GM19239 (cell line): ENCODE measurements at regions not wholly inside any gene's neighbourhood (a gene's known extent, or its start where the extent isn't known, plus 50 kb on each side); places are given as distances from the start of the nearest gene placed in this dataset.

Experiments
- DNase-seq: peaks from one replicate; pipeline ENCODE4 v3.0.0; 2011; ENCODE audit warnings: low spot score; ENCODE audit not compliant: insufficient read length
- FAIRE-seq: peaks from 2 replicates; lab custom pipeline; 2011; peaks lifted over from hg19 to GRCh38; lab: Jason Lieb, UNC

DNA sequence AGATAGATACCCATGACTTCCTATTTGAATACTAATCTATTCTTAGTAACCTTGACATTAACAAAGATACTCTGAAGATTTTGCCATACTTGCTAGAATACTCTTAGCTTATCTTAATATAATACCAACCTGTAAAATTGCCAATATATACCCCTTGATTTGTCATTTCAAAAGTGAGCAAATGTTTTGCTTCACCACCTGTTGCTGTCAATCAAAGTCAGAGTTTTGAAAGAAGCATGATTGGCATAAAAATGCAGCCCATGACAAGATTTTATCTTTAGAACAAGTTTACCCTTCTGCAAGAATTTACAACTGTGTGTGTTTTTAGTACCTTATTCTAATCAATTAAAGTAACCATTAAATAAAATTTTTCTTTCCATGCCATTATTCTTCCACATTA is 236.2 kb downstream of the TBX18 start:
- FAIRE-seq (no peak), DNase-seq (no peak)

DNA sequence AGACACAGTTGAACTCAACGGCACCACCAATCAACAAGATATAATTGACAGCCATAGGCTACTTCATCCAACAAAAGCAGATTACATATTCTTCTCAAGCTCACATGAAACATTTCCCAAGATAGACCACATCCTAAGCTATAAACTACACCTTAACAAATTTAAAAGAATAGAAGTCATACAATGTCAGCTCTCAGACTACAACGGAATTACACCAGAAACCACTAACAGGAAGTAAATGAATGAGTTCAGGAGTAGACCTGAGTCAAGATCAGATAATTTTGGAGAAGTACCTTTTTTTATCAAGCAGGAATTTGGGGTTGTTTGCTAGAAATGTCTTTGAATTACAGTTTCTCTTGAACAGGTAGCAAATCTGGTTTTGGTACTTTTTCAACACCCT is 237.8 kb downstream of the TBX18 start:
- DNase-seq, result no peak
- FAIRE-seq, result no peak

DNA sequence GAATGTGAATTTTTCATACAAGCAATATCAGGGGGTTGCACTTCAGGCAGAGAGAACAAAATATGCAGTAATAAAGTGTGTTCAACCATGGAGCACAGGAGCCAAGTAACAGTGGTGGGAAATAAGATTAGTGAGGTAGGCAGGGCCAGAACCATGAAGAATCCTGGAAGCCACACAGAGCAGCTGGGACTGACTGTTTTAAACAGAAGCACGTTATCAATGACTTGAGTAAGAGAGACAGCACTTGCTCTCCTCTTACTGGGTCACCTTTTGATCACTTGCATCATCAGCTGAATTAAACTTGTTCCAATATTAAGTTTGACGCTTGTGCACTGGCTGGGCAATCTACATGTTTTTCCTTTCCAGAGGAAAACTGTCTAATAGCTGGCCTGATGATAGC is 238.5 kb downstream of the TBX18 start:
- FAIRE-seq (no peak), DNase-seq (no peak)

DNA sequence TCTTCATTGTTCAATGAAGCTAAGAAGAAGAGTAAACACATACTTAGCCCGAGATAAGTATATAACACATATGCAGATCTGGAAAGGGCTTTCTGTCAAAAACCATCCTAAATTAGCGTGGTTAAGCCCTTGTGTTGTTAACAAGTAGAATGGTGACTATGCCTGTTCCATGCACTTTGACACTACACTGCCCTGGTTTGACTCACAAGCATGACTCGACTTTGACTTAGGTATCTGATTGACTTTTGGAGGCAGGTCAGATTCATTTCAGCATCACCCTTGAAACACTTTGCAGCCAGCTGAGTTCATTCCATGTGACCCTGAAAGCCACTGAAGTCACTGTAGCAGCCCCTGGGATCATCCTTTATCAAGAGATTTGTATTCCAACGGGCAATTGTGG is 239.8 kb downstream of the TBX18 start:
- no peak for DNase-seq
- FAIRE-seq, result no peak

DNA sequence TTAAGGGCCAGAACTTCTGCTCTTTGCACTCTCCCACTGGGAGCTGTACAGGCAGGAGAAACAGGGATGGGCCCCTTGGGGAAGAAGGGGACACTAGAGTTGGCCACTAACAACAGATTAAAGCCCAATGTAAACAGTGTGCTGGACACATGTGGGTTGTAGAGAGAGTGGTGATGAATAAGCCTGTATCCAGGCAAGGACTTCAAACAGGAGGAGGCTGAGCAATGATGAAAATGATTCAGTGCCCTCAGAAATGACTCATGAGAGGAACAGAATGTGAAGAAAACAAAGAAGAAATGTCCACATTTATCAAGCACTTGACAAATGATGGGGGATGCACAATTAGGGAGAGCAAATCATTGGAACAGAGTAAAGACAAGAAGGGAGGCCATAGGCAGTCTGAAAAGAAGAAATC is 242.3 kb downstream of the TBX18 start:
- FAIRE-seq, result no peak
- DNase-seq, result no peak

DNA sequence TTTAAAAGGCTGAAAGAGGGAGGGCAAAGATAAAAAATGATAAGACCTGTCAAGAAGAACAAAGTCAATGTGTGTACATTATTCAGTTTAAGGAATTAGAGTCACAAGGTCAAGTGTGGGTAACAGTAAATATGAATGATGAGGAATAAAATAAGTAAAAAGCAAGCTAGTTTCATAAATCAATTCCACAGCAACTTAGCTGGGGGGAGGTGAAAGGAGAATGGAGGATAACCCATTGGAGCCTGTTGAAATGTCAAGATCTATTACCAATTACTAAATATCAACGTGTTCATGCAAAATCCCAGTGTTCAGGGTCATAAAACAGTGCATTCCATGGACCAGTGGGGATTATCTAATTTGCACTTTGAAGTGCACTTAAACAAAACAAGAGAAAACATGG is 242.9 kb downstream of the TBX18 start:
- FAIRE-seq (no peak), DNase-seq (no peak)

DNA sequence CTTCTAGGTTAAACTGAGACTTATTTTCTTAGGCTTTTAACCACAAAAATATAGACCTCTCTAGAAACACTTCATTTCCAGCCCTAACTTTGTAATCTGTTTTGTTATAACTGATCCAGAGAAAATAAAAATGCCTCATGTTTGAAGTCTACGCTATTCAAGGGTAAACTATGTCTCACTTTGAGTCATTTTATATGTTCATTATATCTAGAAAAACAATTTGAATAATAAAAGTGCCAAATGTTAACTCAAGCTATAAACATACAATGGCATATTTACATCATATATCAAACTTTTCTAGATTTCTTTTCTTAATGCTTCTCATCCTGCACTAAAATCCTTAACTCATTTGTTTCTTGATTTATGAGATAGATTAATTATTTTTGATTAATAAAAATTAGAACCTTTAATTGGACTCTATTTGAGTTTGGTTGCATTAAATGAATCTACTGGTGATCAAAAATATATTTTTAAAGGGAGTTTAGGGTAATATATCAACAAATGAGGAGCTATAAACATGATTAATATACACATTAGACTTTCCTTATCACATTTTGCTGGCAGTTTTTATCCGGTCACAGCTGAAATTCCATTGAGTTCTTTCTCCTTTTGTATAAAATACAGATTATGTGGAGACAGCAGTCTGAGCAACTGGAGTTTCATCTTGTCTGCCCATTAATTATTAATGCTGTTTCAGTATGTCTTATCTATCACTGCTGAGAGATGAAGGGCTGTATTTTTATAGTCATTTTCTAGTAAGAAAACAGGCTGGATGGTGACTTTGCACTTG is 246.5 kb downstream of the TBX18 start:
- FAIRE-seq (no peak), DNase-seq (no peak)

DNA sequence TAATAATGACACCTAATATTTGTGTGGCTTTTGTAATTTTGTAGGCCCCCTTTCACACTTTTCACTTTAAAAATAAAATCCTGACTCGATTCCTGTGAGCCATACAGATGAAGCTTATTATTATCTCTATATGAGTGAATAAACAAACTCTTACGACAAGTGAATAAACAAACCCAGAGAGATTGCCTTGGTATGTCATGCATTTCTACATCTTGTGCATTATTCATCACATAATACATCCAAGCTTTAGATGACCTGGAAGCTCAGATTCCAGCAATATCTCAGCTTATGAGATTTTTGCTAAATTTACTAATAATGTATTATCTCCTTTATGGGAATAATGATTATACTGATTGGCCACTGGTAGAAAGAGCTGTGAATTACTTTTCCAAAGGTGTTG is 248.2 kb downstream of the TBX18 start:
- FAIRE-seq (no peak), DNase-seq (no peak)

DNA sequence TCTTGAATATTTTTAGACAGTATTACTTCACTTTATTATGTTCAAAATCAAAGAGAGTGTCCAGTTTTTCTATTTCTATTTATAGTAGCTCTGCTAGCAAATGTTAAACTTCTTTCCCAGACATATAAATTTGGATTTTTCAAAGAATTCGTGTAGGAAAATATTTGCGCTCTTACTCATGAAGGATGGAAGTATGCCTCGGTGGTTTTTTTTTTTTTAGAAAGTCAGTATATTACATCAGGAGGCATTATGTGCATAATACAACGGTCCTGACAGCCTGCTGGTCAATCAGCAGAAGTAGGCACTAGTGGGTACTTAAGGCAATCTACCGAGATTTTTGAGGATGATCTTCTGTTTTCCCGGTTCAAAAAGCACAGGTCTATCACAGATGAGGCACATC is 249.3 kb downstream of the TBX18 start:
- no peak for FAIRE-seq
- DNase-seq, result no peak

DNA sequence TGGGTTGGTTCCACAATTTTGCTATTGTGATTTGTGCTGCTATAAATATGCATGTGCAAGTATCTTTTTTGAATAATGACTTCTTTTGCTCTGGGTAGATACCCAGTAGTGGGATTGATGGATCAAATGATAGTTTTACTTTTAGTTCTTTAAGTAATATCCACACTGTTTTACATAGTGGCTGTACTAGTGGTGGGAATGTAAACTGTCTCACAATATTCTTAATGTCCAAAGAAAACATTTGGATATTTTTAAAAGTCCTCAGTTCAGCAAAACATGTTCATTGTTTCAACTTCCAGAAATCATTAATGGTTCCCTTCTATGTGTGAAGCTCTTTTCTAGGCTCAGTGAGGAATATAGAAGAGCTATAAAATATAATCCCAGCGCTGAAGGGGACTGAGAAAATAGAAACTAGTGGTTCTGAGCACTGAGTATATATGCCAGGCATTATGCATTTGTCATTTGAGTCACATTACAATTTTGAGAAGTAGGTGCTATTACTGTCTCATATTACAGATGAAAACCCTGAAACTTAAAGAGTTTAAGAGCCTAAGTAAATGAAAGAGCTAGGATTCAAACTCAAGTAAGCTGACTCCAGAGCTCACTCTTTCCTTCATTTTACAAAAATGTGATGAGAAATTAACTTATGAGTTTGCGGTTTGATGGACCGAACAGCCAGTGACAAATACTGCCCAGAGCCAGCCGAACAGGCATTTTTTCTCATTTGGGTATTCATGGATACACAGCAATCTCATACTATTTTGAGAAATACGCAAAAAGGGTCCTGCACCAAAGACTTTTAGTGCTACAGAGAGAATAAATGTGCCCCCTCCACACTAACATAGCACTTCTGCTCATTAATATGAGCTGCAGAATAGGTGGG is 250.1 kb downstream of the TBX18 start:
- FAIRE-seq, result no peak
- no peak for DNase-seq

DNA sequence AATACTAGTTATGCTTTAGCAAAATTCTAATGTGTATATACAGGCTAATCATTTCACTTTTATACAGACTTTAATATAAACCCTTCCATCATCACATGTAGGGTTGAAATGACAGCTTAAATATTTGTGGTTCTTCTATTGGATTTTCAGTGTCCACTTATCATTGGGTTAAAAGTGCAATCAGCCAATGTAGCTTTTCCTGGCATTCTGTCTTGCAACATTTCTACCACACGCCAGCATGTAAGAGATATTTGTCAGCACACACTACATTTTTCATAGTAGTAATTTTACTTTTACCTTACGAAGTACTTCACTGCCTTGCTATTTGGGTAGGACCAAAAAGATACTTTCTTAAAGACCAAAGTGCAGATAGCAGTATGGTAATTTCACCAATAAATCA is 252.0 kb downstream of the TBX18 start:
- FAIRE-seq, result no peak
- DNase-seq, result no peak

DNA sequence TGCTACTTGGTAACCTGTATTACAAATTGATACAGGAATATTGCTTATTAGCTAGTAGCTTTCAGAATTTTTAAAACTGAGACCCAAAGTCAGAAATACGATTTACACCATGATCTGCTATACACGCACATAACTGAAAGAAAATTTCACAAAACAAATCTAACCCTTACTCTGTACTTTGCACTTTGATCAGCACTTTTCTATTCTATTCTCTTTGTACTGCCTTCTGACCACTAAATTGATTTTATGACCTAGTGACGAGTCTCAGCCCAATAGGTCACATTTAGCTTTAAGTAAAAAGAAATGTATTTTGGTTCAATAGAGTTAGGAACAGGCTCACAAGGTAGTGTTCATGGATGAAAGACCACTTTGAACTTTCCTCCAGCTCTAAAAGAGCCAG is 252.5 kb downstream of the TBX18 start:
- no peak for FAIRE-seq
- DNase-seq, result no peak

DNA sequence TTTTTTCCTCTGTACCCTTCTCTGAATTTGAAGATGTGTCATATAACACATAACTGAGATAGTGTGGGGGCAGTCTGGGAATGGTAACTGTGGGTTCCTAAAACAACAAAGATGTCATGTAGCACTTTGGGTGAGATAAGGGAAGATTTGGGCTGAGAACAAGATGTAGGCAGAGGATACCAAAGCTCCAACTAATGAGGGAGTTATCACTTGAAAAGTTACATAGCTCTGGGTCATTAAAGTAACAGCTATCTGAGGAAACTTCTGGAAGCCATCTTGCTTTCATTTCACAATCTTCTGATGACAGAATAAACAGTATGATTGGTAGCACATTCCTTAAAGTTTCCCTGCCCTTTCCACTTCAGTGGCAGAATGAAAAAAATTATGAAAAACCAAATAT is 255.4 kb downstream of the TBX18 start:
- FAIRE-seq (no peak), DNase-seq (no peak)

DNA sequence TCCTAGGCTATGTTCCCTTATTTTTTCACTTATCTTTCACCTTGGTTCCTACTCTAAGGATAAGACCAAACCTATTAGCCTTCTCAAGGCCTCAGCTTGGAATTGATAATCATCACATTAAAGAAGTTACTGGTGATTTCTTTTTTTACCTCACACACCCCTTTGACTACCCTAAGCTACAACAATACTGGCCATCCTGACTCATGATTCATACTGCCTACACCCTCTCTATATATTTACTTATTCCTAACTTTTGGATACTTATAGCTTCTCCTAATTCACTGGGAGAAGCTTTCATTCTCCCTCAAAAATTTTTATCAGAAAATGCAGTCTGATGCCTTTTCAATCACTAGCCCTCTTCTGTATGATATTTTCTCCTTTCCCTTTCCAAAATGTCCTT is 256.1 kb downstream of the TBX18 start:
- no peak for DNase-seq
- FAIRE-seq, result no peak

DNA sequence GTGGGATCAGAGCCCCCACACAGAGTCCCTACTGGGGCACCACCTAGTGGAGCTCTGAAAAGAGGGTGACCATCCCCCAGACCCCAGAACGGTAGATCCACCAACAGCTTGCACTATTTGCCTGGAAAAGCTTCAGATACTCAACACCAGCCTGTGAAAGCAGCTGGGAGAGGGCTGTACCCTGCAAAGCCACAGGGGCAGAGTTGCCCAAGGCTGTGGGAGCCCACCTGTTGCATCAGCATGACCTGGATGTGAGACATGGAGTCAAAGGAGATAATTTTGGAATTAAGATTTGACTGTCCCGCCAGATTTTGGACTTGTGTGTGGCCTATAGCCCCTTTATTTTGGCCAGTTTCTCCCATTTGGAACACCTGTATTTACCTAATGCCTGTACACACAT is 260.4 kb downstream of the TBX18 start:
- DNase-seq, result no peak
- no peak for FAIRE-seq

DNA sequence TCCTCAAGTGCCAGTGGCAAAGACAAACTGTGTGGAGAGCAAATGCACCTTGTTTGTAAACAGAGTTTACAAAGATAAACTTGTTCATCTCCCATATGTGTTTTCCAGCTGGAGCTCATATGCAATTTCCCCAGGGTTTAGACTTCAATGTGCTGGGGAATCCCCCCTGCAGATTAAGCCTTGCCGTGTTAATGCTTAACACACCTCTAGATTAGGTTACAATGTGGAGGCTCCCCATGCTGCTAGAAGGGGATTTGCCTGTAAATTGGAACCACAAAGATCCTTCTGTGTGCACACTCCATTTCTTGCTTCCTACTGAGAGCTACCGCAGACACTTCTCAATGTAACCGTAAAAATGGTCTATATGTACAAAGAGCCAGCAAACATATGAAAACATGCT is 263.1 kb downstream of the TBX18 start:
- DNase-seq (no peak), FAIRE-seq (no peak)

DNA sequence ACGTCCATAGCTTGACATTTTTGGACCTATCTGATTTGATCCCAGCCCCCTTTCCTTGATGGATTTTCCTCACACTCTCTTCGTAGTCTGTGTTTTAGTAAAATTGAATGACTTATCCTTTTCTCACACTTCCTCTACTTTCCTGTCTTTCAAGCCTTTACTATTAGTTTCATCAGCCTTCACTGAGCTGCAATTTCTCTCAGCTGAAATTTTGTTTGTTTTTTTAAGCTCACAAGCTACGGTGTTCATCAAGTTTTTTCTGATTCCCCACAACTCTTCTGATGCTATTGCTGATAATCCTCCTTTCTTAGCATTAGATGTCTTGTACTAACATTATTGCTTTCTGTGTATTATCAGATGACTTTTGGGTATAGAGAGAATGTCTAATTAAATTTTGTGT is 263.7 kb downstream of the TBX18 start:
- FAIRE-seq, result no peak
- DNase-seq, result no peak

DNA sequence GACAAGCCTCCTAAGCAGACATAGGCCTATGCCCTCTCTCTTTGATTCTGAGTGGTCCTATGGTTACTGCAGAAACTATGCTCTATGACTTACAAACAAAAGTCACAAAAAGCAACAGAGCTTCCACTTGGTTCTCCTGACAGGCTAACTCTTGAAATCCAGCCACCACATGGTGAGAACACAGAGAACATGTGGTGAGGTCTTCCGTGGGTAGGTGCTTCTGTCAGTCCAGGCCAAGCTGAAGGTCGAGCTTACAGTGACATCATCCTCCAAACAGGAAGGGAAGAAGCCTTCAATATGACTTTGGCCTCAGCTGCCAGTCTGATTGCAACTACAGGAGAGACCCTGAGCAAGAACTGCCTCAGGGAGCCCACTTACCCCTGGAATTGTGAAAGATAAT is 265.5 kb downstream of the TBX18 start:
- FAIRE-seq (no peak), DNase-seq (no peak)

DNA sequence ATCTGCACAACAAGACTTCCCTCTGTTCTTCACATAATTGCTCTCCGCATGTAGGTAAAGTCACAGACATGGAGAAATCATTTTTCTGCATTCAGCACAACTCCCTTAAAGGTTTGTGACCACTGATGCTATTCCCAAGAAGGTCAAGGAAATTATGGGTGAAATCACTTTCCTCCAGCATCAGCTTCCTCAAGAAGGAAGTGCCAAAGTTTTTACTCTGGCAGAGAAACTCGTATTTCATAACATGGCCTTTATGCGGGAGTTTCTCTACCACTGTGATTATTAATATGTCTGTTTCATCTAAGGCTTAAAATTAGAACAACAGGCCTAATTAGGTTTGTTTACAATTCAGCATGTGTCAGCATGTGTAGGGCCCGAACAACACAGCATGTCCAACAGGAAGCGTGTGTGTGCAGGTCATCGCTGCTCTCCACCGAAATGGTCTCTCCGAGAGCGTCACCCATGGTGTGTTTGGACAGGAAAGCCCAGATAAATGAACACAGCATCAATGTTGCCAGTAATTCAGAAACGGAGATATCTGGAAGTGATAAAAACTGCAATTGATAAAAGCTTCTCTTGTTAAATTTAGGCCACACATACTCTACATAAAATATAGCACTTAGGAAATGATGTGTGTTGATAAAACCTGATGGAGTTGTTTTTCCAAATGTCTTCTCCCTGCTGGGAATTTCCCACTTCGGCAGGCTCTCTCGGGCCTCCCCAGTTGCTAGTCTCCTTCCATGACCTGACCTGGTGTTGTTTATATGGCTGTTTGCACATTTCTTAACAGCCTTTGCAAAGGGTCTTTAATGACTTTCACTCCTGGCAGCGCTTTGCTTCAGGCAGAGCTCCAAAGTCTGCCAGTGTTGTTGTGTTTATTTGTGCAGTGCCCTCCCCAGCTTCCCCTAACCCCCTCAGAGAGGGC is 265.1 kb upstream of the CEP162 start:
- no peak for FAIRE-seq

DNA sequence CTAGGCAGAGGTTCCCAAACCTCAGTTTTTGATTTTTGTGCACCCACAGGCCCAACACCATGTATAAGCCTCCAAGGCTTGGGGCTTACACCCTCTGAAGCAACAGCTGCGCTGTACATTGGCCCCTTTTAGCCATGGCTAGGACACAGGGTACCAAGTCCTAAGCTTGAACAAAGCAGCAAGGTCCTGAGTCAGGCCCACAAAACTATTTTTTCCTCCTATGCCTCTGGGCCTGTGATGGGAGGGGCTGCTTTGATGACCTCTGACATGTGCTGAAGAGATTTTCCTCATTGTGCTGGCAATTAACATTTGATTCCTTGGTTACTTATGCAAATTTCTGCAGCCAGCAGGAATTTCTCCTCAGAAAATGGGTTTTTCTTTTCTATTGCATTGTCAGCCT is 262.2 kb upstream of the CEP162 start:
- DNase-seq, result no peak
- no peak for FAIRE-seq

More for the DNA sequence above, 265.1 kb upstream of the CEP162 start:
- DNase-seq, result no peak

DNA sequence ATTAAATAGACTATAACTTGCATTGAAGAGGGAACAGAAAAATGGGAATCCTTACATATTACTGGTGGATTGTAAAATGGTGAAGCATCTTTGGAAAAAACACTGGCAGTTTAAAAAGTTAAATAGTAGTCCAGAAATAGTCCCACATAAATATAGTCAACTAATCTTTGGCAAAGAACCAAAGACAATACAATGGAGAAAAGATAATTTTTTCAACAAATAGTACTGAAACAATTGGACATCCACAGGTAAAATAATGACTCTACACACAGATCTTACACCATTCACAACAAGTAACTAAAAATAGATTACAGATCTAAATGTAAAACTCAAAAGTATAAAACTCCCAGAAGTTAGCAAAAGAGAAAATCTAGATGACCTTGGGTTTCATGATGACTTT is 259.1 kb upstream of the CEP162 start:
- DNase-seq (no peak), FAIRE-seq (no peak)
